Uterus (tissue), 2 donors: ENCODE measurements at regions not wholly inside any gene's neighbourhood (a gene's known extent, or its start where the extent isn't known, plus 50 kb on each side); places are given as distances from the start of the nearest gene placed in this dataset.

Experiments
- POLR2A ChIP-seq, 2 donors: fragments of 450-650 bp; IDR thresholded peaks; one replicate each; pipeline ENCODE4 v1.6.1; 2016; ENCODE audit warnings: antibody characterized with exemption in 2 of 2, mild to moderate bottlenecking in 1 of 2, moderate library complexity in 1 of 2
- TF ChIP-seq, protein P1 (sequence below), 4 experiments: fragments of 200-600 bp in 2 of 4; fragments of 450-650 bp in 2 of 4; sonication (generic) in 2 of 4; IDR thresholded peaks; one replicate each; pipeline ENCODE4 v1.5.1; 2016 to 2019; ENCODE audit warnings: antibody characterized with exemption in 4 of 4, mild to moderate bottlenecking in 2 of 4, moderate library complexity in 1 of 4

DNA sequence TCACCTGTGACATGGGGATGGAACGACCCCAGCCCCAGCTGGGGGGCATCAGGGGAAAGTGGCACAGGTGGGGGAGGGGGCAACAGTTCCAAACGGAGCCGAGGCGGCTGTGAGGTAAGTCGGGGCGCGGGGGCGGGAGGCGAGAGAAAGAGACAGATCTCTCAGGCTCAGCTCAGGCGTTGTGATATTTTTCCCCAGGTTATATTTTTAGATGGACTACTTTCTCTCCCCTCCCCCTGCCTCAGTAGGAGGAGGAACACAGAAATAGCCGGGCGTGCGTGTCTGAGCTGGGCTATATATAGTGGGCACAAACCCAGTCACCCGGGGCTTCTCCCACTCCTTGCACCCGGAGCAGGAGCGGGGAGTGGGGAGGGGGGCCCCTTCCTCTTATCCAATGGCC is 91.0 kb upstream of the LINGO1 start:
- TF ChIP-seq POLR2A (IDR thresholded peaks at IDR 0.05) = no peak
- TF ChIP-seq, protein P1, sequence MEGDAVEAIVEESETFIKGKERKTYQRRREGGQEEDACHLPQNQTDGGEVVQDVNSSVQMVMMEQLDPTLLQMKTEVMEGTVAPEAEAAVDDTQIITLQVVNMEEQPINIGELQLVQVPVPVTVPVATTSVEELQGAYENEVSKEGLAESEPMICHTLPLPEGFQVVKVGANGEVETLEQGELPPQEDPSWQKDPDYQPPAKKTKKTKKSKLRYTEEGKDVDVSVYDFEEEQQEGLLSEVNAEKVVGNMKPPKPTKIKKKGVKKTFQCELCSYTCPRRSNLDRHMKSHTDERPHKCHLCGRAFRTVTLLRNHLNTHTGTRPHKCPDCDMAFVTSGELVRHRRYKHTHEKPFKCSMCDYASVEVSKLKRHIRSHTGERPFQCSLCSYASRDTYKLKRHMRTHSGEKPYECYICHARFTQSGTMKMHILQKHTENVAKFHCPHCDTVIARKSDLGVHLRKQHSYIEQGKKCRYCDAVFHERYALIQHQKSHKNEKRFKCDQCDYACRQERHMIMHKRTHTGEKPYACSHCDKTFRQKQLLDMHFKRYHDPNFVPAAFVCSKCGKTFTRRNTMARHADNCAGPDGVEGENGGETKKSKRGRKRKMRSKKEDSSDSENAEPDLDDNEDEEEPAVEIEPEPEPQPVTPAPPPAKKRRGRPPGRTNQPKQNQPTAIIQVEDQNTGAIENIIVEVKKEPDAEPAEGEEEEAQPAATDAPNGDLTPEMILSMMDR (IDR thresholded peaks at IDR 0.05) = no peak
